ENCODE measurements at regions not wholly inside any gene's neighbourhood (a gene's known extent, or its start where the extent isn't known, plus 50 kb on each side); places are given as distances from the start of the nearest gene placed in this dataset.

DNA sequence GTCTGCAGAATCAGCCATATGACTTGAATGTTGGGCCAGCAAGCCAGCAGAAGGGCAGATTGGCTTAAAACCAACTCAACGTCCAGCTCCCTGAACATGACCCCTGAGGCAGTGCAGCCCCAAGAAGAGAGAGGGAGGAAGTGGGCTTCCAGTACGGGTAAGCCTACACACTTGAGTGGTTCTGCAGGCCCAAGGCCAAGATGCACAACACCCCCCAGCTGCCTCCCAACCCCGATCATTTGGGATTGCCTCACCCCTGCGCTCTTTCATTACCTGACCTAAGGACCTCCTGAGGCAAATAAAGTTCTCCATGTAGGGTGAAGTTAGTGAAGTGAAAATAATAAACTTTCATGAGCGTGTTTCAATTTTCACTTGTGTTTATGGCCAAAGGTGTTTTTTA is 536.0 kb downstream of the TNS1 start:
- DNase-seq = no peak

DNA sequence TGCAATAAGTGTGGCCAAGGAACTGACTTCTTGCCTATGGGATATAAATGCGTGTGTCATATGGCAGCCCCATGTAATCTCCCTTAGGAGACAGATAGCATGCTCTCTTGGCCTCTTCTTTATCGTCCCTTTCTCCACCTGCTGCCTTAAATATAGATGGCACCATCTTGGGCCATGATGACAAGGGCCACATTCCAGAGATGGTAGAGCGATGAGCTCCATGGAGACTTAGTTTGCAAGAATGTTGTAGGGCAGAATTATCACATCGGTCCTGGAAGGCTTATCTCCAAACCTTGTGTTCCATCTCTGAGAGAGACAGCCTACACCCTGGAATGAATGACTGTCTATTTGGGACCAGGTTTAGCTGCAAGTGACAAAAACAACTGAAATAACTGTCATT is 536.7 kb downstream of the TNS1 start:
- no peak for DNase-seq

- no peak for DNase-seq
Observed at GRCh38 chr2:217465100-217465499, 537.7 kb downstream of the TNS1 start.

GRCh38 chr2:217463402-217464075 is 539.3 kb downstream of the TNS1 start:
- no peak for DNase-seq

DNA sequence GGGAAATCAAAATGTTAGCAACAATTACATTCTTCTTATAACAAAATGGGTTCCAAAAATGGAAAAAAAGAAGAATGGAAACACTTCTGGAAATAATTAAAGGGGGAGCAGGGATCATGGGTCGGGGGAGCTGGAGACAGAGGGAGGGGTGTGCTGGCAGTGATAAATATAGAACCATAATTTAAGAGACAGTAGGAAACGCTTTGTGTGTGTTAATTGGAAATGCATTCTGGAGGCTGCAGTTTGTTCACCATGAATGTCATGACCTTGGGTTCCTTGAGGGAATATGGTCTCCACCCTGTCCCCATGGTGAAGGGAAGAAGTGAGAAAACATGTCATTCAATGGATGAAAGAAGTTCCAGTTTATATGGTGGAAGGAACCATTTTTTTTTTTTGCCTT is 540.7 kb downstream of the TNS1 start:
- no peak for DNase-seq

DNA sequence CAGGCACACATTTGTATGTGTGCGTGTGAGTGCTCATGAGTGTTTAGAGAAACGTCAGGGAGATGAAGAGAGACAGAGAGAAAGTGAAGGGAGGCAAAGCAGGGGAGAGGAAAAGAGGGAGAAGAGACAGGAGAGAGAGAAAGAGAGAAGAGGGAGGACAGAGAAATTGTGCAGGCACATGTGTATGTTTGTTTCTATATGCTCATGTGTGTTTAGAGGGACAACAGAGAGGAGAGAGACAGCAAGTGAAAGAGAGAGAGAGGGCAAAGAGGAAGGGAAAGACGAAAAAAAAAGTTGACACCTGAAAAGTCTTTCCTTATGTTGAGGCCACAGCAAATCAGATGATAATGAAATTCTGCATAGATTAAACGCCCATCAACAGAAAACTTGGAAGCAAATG is 541.1 kb downstream of the TNS1 start:
- no peak for DNase-seq

GRCh38 chr2:217459680-217460405 is 543.0 kb downstream of the TNS1 start:
- no peak for DNase-seq

DNA sequence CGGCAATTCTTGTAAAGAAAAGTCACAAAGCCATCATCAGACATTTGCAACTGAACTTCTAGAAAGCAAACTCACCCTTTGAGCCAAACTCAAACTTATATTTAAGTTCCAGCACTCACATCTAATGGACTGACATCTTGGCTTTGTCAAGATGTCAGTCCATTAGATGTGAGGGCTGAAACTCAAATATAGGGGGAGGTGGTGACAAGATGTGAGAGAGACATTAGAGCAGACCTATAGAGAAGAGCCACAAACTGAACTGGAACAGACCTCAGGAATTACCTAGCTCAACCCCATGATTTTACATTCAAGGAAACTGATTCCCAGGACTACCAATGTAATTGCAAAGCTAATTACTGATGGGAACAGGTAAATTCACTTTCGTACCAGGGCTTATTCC is 543.8 kb downstream of the TNS1 start:
- DNase-seq = no peak

- DNase-seq = no peak
Observed at GRCh38 chr2:217456016-217456415, 546.8 kb downstream of the TNS1 start.

GRCh38 chr2:217452928-217453327 is 549.9 kb downstream of the TNS1 start:
- no peak for DNase-seq

GRCh38 chr2:217451666-217452065 is 551.1 kb downstream of the TNS1 start:
- DNase-seq = no peak

DNA sequence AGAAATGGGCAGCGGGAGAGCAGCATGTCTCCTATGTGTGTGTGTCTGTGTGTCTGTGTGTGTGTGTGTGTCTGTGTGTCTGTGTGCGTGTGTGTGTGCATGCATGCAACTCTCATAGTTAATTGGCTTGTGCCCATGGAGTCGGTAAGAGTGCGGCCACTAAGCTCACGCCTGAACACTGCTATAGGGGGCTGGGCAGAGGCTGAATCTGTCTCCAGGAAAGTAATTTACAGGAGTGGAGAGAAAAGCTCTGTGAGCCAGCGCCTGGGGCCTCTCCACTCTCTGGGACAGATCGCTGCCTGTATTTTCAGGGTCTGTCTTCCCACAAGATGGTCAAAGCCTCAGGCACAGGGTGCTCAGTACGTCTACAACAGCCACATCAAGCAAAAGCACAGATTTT is 553.4 kb downstream of the TNS1 start:
- DNase-seq = no peak

DNA sequence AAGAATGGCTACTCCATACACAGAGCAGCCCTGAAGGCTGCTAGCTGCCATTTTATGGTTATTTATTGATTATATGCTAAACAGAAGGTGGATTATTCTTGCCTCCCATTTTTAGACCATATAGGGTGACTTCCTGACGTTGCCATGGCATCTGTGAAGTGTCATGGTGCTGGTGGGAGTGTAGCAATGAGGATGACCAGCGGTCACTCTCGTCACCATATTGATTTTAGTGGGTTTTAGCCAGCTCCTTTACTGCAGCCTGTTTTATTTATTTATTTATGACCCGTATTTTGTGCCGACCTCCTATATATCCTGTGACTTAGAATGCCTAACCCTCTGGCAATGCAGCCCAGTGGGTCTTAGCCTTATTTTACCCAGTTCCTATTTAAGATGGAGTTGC is 553.9 kb downstream of the TNS1 start:
- no peak for DNase-seq

- no peak for DNase-seq
Observed at GRCh38 chr2:217445723-217446122, 557.1 kb downstream of the TNS1 start.

DNA sequence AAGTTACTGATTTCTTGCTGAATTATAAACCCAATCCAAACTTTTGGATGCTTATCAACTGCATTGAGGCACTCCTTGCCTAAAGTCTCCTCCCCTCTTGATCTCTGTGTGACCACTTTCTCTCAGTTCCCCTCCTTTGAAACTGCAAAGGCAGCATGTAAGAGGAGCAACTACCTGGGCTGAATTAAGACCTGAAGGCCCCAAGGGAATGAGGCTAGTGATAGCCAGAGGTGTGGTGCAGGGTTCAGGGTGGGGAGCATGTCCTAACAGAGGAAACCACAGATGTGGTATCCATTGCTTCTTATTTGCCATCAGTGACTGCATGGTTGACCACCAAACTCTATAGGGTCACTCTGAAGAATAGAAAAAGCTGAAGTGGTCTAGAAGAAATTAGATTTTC is 557.9 kb downstream of the TNS1 start:
- no peak for DNase-seq

DNA sequence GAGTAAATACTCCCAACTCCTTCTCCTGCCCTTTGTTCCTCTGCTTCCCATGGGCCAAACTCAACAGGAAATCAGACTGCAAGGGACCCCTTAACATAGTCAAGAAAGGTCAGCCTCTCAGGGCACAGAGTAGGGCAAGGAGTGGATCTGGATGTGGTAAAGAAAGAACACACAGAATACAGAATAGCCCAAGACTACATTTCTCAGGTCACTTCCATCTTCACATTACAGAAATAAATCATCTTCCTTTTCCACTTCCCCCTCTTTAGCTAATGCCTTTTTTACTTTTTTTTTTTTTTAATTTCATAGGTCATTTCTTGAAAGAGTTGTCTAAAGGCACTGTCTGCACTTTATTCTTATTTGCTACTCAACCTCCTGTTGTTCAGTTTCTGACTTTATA is 558.3 kb downstream of the TNS1 start:
- DNase-seq = no peak

- no peak for DNase-seq
Observed at GRCh38 chr2:217443601-217444000, 559.2 kb downstream of the TNS1 start.

- no peak for DNase-seq
Observed at GRCh38 chr2:217440000-217440399, 562.8 kb downstream of the TNS1 start.

- DNase-seq = no peak
Observed at GRCh38 chr2:217438821-217439220, 564.0 kb downstream of the TNS1 start.

GRCh38 chr2:217438136-217438535 is 564.7 kb downstream of the TNS1 start:
- no peak for DNase-seq

DNA sequence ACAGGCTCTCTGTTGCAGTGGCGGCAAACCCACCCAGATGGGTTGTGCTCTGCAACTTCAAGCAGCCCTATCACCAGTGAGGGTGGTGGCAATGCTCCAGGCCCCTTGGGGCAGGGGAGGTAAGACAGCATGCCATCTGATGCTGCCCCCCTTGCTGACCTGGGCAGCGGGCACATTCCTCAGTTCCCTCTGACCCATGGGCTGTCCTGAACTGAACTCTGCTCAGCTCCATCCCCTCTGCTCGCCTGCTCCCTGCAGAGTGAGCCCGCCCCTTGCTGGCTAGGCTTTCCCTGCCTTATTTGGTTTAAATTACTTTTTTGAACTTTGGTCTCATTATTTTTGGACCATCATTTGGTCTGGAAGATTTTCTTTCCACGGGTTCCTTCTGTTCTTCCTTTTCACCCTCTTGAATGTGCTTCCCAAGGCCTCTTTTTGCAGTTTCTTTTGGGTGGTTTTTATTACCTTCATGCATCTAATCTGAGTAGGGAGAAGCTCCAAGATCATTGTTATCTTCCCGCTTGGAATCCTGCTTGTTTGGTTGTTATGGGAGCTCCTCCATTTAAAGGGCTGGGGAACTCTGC is 565.4 kb downstream of the TNS1 start:
- DNase-seq = no peak

- DNase-seq = no peak
Observed at GRCh38 chr2:217436386-217436785, 566.4 kb downstream of the TNS1 start.

GRCh38 chr2:217434180-217434975 is 568.4 kb downstream of the TNS1 start:
- DNase-seq = peak; percentile 29

DNA sequence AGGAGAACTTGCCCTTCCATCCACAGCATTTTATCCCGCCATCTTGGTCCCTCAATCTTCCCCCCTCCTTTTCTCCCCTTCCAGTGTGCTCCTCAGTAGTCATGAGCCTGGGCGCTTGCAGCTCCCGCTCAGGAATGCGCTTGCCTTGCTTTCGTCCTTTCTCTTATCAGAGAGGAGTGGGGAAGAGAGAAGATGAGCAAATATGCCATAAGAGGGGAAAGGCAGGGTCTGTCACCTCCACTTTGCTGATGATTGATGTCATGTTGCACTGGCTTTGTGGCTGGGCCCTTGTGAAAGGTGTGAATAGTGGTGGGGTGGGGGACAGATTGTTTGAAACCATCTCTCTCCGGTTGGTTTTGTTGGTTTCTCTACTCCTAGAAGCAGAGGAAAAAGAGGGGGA is 569.3 kb downstream of the TNS1 start:
- DNase-seq = no peak
